Peyer's patch (tissue), 4 donors: ENCODE measurements at regions not wholly inside any gene's neighbourhood (a gene's known extent, or its start where the extent isn't known, plus 50 kb on each side); places are given as distances from the start of the nearest gene placed in this dataset.

Experiments
- DNase-seq, 3 donors: peaks; one replicate each; pipeline ENCODE4 v3.0.0-alpha.2; 2017 to 2019
- H3K27ac ChIP-seq, 4 donors: fragments of 200-600 bp; sonication (generic); one replicate each; pipeline ENCODE4 v1.5.1; 2016 to 2019
- H3K27me3 ChIP-seq, 2 donors: fragments of 200-600 bp; sonication (generic); one replicate each; pipeline ENCODE4 v1.5.1; 2019
- H3K36me3 ChIP-seq, 3 donors: fragments of 200-600 bp; sonication (generic); one replicate each; pipeline ENCODE4 v1.5.1; 2016 to 2019
- H3K4me1 ChIP-seq, 4 donors: fragments of 200-600 bp; sonication (generic); one replicate each; pipeline ENCODE4 v1.5.1; 2016 to 2019
- H3K4me3 ChIP-seq, 4 donors: fragments of 200-600 bp; sonication (generic); 1 replicate in 3 of 4; 2 replicates in 1 of 4; pipeline ENCODE4 v1.5.1; 2016 to 2019; ENCODE audit warnings: mild to moderate bottlenecking in 1 of 4
- H3K9me3 ChIP-seq, 4 donors: fragments of 200-600 bp; sonication (generic); one replicate each; pipeline ENCODE4 v1.5.1; 2016 to 2019; ENCODE audit warnings: mild to moderate bottlenecking in 1 of 4
- CTCF ChIP-seq, 6 experiments: fragments of 450-650 bp in 4 of 6; fragments of 200-600 bp in 2 of 6; sonication (generic) in 1 of 6; IDR thresholded peaks; one replicate each; pipeline ENCODE4 v1.5.1; 2017 to 2019; ENCODE audit warnings: antibody characterized with exemption in 6 of 6, mild to moderate bottlenecking in 3 of 6, moderate library complexity in 1 of 6
- POLR2A ChIP-seq, 2 donors: fragments of 450-650 bp; IDR thresholded peaks; one replicate each; pipeline ENCODE4 v1.5.1; 2017; ENCODE audit warnings: antibody characterized with exemption in 2 of 2, mild to moderate bottlenecking in 2 of 2, moderate library complexity in 2 of 2

- no peak for DNase-seq
- Histone ChIP-seq H3K4me3 (no peak overlapping the region), H3K27ac (no peak overlapping the region), H3K27me3 (no peaks in the 10 kb centered on the region), H3K4me1 (no peaks in the 10 kb centered on the region), H3K36me3 (no peaks in the 10 kb centered on the region), H3K9me3 (no peaks in the 10 kb centered on the region)
- TF ChIP-seq POLR2A (IDR thresholded peaks at IDR 0.05) = no peak
Measured at GRCh38 chr5:111945535-111945934, 188.5 kb upstream of the NREP start.

GRCh38 chr5:111942661-111943401 lies 185.8 kb upstream of the NREP start:
- H3K36me3 ChIP-seq = no peaks in the 10 kb centered on the region
- no peak overlapping the region for H3K27ac ChIP-seq
- no peaks in the 10 kb centered on the region for H3K4me1 ChIP-seq
- H3K4me3 ChIP-seq = no peak overlapping the region
- DNase-seq = no peak
- H3K27me3 ChIP-seq = no peaks in the 10 kb centered on the region
- TF ChIP-seq CTCF (IDR thresholded peaks at IDR 0.05) (no peak), POLR2A (IDR thresholded peaks at IDR 0.05) (no peak)
- H3K9me3 ChIP-seq = no peaks in the 10 kb centered on the region

- Histone ChIP-seq H3K27me3 (no peaks in the 10 kb centered on the region), H3K4me1 (no peaks in the 10 kb centered on the region), H3K36me3 (no peaks in the 10 kb centered on the region), H3K4me3 (no peak overlapping the region), H3K9me3 (no peaks in the 10 kb centered on the region), H3K27ac (no peak overlapping the region)
- DNase-seq = no peak
- TF ChIP-seq CTCF (IDR thresholded peaks at IDR 0.05) (no peak), POLR2A (IDR thresholded peaks at IDR 0.05) (no peak)
Measured at GRCh38 chr5:111942201-111942600, 185.2 kb upstream of the NREP start.

- no peak overlapping the region for H3K4me3 ChIP-seq
- H3K27ac ChIP-seq = no peak overlapping the region
- no peak for DNase-seq
- no peaks in the 10 kb centered on the region for H3K4me1 ChIP-seq
- no peaks in the 10 kb centered on the region for H3K9me3 ChIP-seq
- H3K27me3 ChIP-seq = no peaks in the 10 kb centered on the region
- H3K36me3 ChIP-seq = no peaks in the 10 kb centered on the region
- TF ChIP-seq POLR2A (IDR thresholded peaks at IDR 0.05) (no peak), CTCF (IDR thresholded peaks at IDR 0.05) (no peak)
Measured at GRCh38 chr5:111937094-111937493, 180.1 kb upstream of the NREP start.

- Histone ChIP-seq H3K4me3 (no peak overlapping the region), H3K9me3 (no peaks in the 10 kb centered on the region), H3K36me3 (no peaks in the 10 kb centered on the region), H3K27me3 (no peaks in the 10 kb centered on the region), H3K4me1 (no peaks in the 10 kb centered on the region), H3K27ac (no peak overlapping the region)
- no peak for TF ChIP-seq POLR2A (IDR thresholded peaks at IDR 0.05)
- TF ChIP-seq CTCF (IDR thresholded peaks at IDR 0.05) = no peak
- no peak for DNase-seq
Measured at GRCh38 chr5:111935835-111936234, 178.8 kb upstream of the NREP start.

GRCh38 chr5:111935009-111935408 lies 178.0 kb upstream of the NREP start:
- no peaks in the 10 kb centered on the region for H3K27me3 ChIP-seq
- no peaks in the 10 kb centered on the region for H3K4me1 ChIP-seq
- no peak for TF ChIP-seq CTCF (IDR thresholded peaks at IDR 0.05)
- no peak for TF ChIP-seq POLR2A (IDR thresholded peaks at IDR 0.05)
- H3K9me3 ChIP-seq = no peaks in the 10 kb centered on the region
- no peaks in the 10 kb centered on the region for H3K36me3 ChIP-seq
- DNase-seq = no peak
- H3K27ac ChIP-seq = no peak overlapping the region
- no peak overlapping the region for H3K4me3 ChIP-seq
